Ramos (cell line): ENCODE measurements at regions not wholly inside any gene's neighbourhood (a gene's known extent, or its start where the extent isn't known, plus 50 kb on each side); places are given as distances from the start of the nearest gene placed in this dataset.

Experiments
- in situ Hi-C: fragments of 300-500 bp; cut with MboI; formaldehyde crosslinking; loops from one replicate; pipeline ENCODE4 v1.14.3; 2022; ENCODE audit warnings: low sequenced_read_pairs; ENCODE audit not compliant: unreplicated experiment

- in situ Hi-C loops, result no loop called here
These were observed 166.7 kb downstream of the ALG10 start for GRCh38 chr12:34188974-34189373.

DNA sequence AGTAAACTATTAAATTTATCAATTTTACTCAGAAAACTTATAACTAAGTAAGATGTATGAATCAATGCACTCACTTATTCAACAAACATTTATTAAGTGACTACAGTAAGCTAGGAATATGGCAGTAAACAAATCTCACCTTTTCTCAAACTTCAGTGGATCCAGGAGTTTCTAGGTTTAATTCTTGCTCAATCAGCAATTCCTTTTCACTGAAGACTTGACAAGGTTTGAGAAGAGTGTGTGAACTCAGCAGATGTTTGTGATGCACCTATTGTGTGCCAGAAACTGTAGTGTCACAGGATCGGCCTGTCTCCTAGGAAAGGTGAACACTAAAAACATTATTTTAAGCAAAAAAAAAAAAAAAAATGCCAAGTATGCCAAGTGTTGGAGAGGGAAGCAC lies 167.8 kb downstream of the ALG10 start:
- in situ Hi-C loops, result no loop called here

DNA sequence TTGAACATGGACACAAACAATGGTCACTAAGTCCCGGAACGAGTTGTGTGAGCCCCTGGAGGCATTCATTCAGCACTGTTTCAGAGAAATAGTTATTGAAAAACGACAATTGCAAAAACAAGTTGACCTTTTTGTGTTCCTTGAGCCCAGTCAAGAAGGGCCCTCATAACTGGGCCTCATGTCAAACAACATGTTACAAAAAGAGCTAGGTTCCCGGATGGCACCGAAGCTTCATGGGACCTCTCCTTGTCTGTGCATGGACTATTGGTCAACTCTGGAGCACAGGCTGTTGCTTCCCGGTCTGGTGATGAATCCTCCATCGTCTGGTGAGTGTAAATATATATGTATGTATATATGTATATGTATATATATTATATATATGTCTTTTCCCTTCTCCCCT lies 176.6 kb downstream of the ALG10 start:
- in situ Hi-C loops, result no loop called here

- in situ Hi-C loops, result no loop called here
These were observed 181.7 kb downstream of the ALG10 start for GRCh38 chr12:34203866-34204620.

DNA sequence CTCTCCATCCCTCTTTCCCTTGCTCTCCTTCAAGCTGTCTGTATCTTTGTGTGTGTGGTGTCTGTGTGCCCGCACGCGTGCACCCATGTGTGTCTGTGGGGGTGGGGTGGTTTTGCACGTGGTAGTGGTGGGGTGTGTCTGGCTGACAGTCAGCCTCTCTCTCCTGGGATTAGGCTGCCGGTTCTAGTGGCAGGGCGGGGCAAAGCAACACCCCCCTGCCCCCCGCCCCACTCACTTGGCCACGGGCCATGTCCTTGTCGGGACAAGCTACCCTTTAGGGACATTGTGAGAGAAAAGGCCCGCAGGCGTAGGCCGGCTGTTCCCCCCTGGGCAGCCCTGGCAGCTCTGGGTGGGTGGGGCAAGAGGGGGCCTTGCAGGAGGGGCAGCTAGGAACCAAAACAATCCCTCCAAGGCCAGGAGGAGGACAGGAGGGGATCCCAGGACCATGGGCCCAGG lies 182.6 kb downstream of the ALG10 start:
- in situ Hi-C loops, result no loop called here

DNA sequence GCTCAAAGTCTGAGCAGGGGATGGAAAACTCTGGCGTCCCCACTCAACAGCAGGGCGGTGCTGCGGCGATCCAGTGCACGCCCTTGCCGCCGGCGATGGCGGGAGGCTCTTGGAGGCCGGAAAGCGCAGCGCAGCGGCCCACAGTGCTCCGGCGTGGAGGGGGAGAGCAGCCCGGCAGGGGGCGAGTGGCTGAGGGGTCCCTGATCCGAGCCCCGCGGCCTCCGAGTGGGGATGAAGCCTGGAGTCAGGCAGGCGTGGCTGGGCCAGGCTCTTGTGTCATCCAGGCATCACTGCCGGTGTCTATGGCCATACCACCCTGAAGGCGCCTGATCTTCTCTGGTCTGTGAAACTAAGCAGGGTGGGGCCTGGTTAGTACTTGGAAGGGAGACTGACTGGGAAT lies 183.1 kb downstream of the ALG10 start:
- in situ Hi-C loops, result no loop called here

- in situ Hi-C loops, result no loop called here
These were observed 183.9 kb downstream of the ALG10 start for GRCh38 chr12:34206061-34206785.

- in situ Hi-C loops, result no loop called here
These were observed 185.6 kb downstream of the ALG10 start for GRCh38 chr12:34207858-34208257.

DNA sequence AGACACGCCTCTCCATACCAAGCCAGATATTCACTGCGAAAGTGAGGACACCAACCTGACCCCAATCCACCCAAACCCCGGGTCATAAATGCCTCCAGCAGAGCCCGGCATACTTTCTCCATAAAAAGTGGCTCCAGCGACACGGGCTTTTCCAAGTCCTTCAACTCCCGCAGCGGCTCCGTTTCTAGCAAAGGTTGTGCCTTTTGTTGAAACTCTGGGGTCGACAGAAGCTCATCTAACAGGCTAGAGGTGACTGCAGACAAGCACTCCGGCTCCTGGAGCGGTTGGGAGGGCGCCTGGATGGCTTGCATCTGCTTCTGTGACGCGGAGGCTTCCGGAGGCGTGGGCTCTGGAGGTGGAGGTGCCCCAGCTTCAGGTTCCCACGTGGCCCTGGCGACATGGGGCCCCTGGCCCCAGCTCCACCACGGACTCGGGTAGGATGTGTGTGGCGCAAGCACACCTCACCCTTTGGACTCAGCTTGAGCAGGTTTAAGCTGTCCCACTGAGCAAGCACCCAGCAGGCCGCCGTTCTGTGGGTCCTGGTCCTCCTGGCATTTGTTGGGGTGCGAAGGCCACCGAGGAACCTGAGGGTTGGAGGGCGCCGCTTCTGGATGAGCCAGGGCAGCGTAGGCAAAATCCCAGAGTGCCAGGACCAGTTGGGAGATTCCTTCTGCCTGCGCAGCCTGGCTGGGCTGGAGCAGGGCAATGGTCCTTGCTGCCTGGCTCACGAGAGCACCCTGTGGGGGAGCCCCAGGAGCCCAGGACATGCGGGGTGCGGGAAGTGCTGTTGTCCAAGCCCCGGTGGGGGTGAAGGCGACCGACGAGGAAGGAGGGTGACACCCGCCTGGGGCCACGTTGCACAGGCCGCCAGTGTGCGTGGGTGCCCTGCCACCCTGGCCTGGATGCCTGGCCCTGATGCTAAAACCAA lies 186.3 kb downstream of the ALG10 start:
- in situ Hi-C loops, result no loop called here

- in situ Hi-C loops, result no loop called here
These were observed 187.1 kb downstream of the ALG10 start for GRCh38 chr12:34209259-34209835.

DNA sequence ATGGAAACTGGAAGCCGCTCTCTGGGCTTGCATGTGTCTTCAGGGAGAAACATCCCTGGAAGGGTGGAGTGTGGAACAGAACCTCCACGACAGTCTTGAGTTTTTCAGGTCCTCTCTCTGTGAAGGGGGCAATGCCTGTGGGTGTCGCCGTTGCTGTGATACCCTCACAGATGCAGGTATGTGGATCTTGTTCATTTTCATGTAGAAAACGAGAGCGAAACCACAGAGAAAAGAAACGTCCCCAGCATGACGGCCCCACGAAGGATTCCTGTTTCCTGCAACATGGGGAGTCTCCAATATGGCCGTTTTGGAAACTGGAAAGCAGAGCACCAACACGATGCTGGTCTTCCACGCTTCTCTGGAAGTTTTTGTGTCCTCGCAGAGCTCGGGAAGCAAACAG lies 187.9 kb downstream of the ALG10 start:
- in situ Hi-C loops, result no loop called here

DNA sequence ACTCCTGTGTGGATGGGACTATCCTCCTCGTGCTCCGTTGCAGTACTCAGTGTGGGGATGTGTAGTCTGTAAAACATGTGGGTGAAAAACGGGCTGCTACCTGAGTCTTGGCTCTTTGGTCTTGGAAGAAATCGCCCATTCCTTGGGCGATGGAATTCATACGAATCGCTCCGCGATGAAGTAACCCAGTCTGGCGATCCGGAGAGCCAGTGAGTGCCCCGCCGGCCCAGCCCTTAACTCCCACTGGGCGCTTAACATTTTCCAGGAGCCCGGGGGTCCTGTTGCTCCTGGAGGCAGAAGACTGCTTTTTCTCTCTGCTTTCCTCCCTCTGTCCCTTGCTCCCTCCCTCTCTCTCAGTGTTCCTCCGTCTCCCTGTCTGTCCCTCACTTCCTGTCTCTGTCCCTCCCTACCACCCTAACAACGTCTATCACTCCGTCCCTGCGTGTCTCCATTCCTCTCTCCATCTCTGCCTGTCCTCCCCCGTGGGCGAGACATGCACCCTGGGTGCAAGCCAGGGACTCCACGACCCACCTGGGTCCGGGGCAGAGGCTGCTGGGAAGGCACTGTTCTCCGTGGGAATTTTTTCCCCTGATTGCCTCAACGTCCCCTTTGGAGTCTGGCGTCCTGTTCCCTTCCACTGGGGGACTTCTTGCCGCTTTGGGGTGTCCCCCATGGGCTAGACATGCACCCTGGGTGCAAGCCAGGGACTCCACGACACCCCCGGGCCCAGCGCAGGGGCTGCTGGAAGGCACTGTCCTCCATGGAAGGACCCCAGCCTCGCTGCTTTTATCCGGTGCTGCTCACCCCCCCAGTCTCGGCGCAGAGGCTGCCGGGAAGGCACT lies 188.6 kb downstream of the ALG10 start:
- in situ Hi-C loops, result no loop called here

- in situ Hi-C loops, result no loop called here
These were observed 190.4 kb downstream of the ALG10 start for GRCh38 chr12:34212651-34213050.

DNA sequence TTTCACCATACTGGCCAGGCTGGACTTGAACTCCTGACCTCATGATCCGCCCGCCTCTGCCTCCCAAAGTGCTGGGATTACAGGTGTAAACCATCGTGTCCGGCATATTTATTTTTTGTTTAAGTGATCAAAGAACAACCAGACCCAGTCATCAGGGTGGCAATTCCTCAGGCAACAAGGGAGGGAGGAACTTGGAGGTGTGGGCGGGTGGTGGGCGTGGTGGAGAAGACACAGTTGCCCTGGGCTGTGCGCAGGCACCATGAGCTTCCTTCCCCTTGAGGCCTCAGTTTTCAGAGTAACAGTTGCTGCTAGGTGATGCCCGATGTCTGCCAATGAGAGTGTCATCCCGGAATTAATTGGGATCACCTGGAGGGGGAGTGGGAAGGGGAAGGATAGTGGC lies 191.7 kb downstream of the ALG10 start:
- in situ Hi-C loops, result no loop called here

DNA sequence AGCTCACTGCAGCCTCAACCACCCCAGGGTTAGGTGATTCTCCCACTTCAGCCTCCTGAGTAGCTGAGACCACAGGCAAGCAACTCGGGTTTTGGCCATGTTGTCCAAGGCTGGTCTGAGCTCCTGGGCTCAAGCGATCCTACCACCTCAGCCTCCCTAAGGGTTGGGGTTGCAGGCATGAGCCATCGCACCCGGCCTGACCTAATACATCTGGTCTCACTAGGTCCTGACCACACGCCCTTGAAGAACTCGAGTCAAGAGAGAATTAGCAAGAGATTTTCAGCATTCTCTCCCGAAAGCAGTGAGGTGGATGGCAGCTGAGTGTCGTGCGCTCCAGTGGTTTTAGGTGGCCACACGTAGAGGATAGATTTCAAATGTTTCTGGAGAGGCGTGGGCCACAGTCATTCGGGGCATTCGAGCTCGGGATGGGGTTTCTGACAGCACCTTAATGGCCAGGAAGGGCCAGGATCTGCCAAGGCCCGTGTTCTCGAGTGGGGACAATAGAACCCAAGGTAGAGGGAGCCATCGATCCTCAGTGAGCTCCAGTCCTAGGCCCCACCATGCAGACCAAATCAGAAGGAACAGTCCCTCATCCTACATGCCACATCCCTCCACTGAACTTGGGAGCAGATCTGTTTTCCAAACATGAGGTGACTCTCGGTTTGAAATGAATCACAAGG lies 193.1 kb downstream of the ALG10 start:
- in situ Hi-C loops, result loop anchor here (5.0 kb wide), 1 partner anchor 93 kb away; no protein-coding TSS in a partner anchor

DNA sequence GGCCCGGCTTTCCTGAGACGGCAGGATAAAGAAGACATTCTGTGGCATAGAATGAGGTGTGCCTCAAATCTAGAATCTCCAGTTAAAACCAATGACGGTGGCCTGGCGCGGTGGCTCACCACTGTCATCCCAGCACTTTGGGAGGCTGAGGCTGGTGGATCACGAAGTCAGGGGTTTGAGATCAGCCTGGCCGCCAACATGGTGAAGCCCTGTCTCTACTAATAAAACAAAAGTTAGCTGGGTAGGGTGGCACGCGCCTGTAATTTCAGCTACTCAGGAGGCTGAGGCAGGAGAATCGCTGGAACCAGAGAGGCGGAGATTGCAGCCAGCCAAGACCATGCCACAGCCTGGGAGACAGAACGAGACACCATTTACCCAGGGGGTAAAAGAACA lies 193.6 kb downstream of the ALG10 start:
- in situ Hi-C loops, result loop anchor here (5.0 kb wide), 1 partner anchor 94 kb away; no protein-coding TSS in a partner anchor

GRCh38 chr12:34217660-34218059 lies 195.4 kb downstream of the ALG10 start:
- in situ Hi-C loops, result loop anchor here (5.0 kb wide), 1 partner anchor 95 kb away; no protein-coding TSS in a partner anchor

- in situ Hi-C loops, result loop anchor here (5.0 kb wide), 1 partner anchor 96 kb away; no protein-coding TSS in a partner anchor
These were observed 196.1 kb downstream of the ALG10 start for GRCh38 chr12:34218193-34219045.
